ENCODE measurements at regions not wholly inside any gene's neighbourhood (a gene's known extent, or its start where the extent isn't known, plus 50 kb on each side); places are given as distances from the start of the nearest gene placed in this dataset.

- no peak for TF ChIP-seq CTCF (IDR thresholded peaks at IDR 0.05)
- no peak for TF ChIP-seq POLR2A (IDR thresholded peaks at IDR 0.05)
Observed at GRCh38 chr1:88354256-88354655, 329.8 kb upstream of the PKN2 start.
